ENCODE measurements at regions not wholly inside any gene's neighbourhood (a gene's known extent, or its start where the extent isn't known, plus 50 kb on each side); places are given as distances from the start of the nearest gene placed in this dataset.
"Not testable (repeated sequence)": the region's sequence is repeated elsewhere in the genome, so short reads cannot be mapped to it uniquely, and the experiment has no call there.

DNA sequence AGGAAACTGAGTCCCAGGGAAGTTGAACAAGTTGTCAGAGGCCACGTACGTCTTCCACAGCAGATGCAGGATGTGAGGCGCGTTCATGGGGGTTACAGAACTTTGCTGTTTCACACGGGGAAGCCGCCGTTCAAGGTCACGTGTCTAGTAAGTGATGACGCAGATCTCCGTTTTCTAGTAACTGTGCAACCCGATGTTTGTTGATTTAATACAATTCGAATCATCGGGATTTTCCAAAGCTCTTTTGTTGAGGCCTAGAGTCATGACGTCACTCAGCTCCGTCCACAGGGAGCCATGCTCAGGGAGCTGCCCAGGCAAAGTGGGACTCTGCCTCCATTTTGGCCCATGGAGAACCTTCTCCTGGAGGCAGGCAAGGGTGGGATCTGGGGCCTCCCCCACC, 1121.8 kb downstream of the TBC1D22A start:
- DNase-seq: no peak

DNA sequence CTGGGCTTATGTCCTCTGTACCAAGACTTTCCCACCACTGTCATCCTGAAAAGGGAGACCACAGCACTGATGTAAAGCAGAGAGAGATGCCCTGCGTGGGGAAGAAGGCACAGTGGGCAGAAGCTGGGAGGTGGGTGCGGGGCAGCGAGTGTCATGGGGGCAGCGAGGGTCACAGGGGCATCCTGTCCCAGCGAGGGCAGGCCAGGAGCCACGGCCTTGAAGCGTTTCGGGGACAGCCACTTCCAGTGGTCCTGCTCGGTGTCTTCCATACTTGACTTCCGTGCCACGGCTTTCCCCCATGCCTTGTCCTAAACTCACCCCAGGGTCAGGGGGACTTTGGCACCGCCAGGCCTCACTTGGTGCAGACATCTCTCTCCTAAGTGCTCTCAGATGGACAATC, 1121.3 kb downstream of the TBC1D22A start:
- no peak for DNase-seq

DNA sequence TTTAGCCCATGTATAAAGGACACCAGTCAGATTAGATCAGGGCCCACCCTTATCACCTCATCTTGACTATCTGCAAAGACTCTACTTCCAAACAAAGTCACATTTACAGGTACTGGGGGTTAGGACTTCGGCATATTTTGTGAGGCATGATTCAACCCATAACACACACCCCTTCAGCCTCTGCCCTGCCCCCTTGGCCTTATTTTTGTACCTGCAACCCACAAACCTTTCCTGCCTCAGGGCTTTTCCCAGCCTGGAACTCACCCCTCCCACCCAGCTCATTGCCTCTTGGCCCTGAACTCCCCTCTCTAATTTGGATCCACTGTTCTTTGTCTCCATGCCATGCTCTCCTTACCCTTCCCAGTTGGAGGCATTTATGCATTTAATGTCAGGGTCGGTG, 1116.9 kb downstream of the TBC1D22A start:
- no peak for DNase-seq

DNA sequence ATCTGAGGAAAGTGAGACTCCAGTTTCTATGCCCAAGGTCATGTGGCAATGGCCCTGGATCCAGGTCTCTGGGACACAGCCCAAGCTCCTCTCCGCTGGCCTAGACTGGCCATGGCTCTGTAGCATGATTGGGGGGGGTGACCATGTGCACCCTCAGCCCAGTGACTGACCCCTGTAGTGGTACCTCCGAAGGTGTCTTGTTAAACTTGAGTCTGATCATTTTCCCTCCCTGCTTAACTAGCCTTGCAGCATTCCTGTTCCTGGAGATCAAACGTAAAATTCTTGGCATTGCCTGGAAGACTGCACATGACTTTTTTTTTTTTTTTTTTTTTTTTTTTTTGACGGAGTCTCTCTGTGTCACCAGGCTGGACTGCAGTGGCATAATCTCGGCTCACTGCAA, 1116.0 kb downstream of the TBC1D22A start:
- no peak for DNase-seq

DNA sequence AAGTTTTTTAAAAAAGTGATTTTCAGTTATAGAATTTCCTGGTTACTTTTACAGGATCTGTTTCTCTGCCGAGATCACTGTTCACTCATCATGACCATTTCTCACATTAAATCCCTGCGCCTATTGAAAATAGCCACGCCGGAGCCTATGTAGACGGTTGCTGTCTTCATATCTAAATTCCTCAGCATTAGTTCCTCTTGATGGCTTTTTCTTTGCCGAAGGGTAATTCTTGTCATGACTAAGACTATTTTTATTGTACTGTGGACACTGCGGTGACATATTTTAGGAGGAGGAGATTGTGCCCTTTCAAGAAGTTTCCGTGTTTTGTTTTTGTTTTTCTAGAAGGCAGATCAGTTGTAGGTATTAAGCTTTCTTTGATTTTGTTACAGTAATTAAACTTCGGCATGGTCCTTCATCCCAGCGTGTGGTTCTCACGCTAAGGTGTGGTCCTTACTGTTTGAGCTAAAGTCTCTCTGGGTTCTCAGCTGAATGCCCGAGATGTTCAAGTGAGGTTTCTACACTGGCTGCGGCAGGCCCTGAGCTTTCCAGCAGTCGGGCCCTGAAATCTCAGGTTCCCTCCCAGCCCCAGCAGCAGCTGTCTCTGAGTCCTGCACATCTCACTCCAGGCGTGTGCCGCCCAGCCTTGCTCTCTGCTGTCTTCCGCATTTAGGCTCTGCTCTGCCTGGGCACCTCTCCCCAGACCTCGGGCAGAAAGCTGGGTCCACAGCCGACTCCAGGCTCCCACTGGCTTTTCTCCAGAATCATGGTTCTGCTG, 1110.5 kb downstream of the TBC1D22A start:
- no peak for DNase-seq

DNA sequence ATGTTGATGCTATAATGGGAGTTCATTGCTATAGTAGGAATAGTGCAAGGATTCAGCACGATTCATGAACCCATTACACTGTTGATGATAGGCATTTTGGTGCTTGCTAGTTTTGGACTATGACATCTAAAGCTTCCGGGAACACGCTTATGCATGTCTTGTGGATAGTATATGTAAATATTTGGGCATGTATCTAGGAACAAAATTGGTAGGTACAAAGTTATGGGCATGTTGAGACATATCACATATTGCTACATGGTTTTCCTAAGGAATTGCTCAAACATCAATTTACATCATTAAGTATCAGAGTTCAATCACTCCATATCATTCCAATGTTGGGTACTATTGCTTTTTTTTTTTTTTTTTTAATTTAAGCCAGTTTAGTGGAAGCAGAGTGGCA, 1103.2 kb downstream of the TBC1D22A start:
- no peak for DNase-seq

DNA sequence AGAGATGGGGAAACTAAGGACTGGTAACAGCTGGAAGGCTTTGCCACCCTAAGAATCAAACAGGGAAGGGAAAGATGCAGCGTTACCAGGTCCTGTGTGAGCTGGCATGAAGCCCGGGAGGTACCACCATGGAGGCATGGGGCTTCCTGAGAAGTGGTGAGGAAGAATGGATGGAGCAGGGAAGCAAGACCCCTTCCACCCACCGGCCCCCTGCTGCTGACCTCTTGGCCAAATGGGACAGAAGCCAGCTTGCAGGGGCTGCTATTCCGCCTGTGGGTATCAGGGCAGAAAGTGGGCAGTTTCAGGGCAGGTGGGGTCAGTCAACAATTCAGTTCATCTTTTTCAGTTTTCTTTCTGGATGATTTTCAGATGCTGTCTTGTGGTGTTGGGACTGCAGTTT, 1099.9 kb downstream of the TBC1D22A start:
- no peak for DNase-seq

DNA sequence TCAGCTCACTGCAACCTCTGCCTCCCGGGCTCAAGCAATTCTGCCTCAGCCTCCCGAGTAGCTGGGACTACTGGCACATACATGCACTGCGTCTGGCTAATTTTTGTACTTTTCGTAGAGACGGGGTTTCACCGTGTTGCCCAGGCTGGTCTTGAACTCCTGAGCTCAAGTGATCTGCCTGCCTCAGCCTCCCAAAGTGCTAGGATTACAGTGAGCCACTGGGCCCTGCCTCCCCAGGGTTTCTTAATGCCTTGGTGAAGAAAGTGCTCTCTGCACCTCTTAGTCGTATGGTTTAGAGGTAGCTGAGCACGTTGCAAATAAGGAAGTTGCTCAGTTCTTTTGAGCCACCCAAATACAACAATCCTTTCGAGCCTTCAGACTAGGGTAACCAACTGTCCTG, 1098.5 kb downstream of the TBC1D22A start:
- DNase-seq: not testable (repeated sequence)

DNA sequence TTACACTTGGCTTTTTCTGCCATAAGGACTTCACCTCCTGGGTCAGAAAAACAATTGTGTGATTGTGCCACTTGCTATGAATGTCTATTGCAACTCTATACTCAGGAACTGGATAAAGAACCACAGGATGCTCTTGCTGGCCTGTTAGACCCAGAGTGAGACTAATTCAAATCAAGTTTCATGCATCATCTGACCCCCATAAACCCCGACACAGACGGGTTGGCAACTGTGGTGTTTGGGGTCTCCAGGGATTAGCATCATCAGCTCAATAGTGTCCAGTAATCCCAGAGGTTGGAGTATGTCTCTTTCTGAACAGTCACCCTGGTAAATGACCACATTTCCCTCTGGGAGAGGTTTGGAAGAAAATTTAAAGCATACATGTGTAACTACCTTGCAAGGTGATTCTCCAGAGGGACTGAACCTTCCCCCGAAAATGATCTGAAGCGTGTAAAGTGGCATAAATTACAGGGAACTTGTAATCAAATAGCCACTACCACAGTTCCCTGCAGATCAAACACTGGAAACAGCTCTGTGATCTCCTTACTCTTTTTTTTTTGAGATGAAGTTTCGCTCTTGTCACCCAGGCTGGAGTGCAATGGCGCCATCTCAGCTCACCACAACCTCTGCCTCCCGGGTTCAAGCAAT, 1097.6 kb downstream of the TBC1D22A start:
- DNase-seq: no peak

DNA sequence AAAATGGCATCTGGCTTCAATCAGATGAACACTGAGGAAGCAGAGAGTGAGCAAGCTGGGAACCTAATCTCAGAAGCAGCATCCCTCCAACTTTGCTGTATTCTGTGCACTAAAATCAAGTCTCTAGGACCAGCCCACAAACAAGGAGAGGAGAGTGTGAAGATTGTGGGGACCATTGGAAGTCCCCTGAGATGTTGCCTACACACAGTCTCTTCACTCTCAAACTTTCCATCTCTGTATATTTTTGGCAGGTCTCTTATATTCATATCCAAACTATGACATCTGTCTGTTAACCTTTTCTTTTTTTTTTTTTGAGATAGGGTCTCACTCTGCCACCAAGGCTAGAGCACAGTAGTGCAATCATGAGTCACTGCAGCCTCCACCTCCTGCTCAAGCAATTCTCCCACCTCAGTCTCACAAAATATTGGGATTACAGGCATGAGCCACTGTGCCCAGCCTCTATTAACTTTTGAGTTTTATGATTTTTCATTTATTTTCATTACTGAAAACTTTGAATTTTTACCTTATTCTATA, 1096.4 kb downstream of the TBC1D22A start:
- no peak for DNase-seq

DNA sequence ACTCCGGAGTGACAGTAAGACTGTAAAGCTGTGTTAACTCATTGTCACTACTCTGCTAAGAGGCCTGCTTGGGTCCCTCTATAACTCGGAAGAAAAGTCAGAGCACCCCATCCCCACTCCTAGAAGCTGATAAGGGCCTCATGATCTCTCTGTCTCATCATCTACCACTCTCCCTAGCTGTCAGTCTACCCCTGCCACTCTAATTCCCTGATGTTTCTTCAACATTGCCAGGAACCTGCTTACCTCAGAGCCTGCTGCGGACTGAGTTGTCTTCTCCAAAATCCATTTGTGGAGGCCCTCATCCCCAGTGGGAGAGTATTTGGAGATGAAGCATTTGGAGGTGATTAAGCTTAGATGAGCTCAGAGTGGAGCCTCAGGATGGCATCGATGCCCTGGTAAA, 1092.2 kb downstream of the TBC1D22A start:
- no peak for DNase-seq

DNA sequence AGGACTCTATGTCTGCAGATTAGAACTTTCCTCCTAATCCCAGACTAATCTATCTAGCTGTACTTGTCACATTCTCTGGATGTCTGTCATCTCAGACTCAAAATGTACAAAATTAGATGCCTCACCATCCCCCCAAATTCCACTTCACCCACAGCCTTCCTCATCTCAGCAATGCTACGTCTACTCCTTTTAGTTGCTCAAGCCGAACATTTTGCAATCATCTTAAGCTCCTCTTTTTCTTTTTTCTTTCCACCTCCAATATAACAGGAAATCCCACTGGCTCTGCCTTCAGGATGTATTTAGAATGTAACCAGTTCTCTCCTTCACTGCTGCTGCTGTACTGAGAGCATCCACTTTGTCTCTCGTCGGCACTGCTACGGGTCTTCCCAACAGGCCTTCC, 1091.8 kb downstream of the TBC1D22A start:
- DNase-seq: no peak

DNA sequence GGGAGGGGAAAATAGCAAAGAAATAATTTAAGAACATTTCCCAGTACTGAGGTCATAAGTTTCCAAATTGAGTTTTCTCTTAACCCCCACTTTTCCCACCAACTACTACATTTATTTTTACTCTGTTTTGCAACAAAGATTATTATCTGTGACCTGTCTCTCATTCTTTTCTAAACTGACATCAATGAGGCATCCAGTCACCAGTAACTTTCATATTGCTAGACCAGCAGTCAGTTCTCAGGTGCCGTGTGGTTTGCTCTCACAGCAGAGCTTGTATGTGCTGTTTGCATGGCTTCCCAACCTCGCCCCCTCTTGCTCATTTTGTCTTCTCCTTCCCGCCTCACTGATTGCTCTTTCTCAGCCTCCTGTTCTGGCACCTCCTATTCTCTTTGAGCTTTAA, 1091.3 kb downstream of the TBC1D22A start:
- DNase-seq: no peak

DNA sequence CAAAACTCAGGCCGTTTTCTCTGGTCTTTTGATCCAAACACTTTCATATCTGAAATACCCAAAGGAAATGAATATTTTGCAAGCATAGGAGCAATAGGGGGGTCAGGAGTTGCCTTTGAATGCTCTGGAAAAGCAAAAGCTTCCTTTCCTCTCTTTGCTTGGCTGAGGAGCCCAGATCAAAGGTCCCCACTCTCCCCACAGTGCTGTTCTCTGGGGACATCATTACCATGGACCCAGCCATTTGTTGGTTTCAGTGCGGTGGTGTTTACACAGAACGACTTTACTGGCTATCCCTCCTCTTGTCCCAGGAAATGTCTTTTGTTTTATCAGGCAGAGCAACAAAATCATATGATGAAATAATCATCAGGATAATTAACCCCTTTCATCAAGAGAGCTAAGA, 1089.1 kb downstream of the TBC1D22A start:
- no peak for DNase-seq

DNA sequence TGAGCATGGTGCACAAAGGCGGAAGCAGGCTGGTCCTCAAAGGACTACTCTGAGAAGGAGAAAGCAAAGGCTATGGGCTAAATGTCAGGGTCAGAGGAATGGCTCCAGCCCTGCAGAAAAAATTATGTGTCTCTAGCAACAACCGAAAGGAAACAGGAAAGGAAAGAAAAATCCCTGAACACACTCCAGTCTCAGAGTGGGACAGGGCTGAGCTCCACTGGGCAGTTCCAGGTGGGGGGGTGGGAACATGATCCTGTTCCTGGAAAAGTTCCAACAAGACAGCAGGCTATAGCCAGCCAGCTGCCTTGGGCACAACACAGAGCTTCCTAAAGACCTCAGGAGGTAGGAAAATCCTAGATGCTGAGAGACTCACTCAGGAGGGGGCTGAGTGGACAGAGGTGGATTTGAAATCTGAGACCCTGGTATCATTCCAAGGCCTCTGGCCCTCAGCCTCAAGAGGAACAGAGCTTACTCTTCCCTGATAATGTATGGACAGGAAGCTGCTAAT, 1088.2 kb downstream of the TBC1D22A start:
- no peak for DNase-seq

DNA sequence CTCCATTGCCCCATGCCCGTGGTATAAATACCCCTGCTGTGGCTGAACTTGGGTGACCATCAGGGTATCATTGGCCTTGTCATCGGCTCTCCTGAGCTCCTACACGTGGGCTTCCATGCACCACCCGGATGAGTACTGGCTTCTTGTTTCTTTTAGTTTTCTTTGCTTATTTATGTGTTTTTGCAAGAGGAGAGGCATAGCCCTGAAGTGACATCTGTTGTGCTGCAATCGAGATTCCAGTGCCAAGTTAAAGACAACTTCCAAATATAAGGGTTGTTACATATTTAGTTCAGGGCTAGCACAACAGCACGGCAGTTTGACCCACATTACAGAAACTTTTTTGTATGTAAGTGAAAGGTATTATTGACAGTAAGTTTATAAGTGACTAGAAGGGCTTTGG, 1087.1 kb downstream of the TBC1D22A start:
- DNase-seq: no peak

DNA sequence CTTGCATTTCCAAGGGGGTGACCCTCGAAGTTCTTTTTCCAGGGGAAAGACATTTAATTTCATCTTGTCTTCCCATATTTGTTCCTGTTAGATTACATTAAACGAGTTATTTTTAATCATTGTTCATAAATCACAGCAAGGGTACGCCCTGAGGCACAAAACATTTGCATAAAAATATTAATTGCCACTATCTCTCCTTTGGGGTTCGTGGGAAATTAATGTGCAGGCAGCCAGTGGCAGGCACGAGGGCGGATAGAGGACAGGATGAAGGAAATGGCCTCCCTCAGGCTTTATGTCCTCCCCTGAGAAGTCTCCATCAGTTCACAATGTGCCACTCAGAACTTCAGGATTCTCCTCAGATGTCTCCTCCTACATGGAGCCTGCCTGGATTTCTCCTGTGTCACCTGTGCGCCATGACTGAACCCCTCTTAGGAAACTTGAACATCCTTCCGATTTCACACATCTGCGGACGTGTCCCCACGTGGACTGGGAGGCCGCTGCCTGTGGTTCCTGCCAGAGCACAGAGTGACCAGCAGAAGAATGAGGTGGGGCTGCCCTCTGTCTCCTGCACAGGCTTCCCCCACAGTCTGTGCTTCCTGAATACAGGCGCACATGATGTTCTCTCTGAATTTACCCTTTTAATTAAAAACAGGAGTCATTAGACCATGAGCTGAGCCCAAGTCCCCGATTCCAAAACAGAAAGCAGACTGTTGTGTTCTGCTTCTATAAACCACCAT, 1085.9 kb downstream of the TBC1D22A start:
- DNase-seq: no peak

DNA sequence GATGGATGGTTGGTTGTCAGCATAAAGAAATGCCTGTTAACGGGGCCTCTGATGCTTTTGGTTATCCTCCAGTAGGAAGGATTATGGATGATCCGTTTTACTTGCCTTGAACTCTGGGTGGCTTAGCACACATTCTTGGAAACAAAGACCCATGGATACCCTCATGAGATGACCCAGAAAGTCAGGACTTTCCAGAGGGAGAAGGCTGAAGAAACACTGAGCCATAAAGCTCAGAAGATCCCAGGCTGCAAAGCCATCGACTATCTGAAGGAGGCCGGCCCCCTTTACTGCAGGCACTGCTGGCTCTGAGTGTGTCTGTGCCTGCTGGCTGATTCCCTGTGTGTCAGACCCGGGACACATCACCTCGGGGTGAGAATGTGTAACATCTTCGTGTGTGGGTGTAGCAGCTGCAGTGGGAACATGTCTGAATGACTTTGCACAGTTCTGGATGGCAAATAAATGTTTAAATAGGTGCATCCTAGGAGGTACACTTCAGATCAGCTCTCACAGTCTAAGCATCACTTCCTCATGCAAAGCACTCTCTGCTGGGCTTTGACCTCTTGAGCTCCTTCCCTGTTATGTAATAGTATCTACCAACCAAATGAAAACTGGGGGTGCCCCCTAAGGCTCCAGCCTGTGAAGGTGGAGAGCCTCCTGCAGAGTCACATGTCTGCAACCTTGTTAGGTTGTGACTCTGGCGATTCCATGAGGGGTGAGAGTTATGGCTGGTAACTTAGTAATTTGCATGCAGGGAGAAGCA, 1084.9 kb downstream of the TBC1D22A start:
- DNase-seq: no peak

DNA sequence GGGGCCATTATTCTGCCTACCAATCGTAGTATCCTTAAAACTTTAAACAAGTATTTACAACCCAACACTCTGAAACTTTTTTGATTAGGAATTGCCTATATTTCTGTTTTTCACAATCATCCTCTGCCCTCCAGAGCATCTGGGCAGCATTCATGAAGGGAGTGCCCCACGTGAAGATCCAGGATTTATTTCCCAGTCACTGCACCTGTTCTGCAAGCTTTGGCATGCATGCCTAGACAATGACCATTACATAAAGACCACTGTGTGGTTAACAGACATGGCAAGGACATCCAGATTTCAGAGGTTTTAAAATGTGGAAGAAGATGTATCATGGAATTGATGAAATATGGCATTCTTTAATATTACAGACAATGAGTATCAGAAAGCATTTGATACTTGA, 1083.8 kb downstream of the TBC1D22A start:
- no peak for DNase-seq

DNA sequence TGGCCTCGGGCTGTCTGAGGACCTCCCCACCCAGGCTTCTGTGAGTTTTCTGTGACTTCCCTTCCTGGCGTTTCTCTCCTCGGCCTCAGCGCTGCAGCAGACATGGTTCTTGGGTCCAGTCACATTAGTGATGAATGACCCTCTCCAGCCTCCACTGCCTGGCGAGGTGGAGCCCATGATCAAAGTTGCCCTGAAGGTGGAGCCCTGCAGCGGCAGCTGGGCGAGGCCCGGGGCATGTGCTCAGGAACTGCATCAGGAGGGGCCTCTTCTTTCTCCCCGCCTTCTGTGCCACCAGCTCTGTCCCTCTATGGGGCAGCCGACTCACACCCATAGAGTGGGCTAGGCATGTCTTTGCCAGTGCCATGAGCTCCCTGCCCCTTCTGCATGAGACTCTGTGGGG, 1079.7 kb downstream of the TBC1D22A start:
- no peak for DNase-seq

DNA sequence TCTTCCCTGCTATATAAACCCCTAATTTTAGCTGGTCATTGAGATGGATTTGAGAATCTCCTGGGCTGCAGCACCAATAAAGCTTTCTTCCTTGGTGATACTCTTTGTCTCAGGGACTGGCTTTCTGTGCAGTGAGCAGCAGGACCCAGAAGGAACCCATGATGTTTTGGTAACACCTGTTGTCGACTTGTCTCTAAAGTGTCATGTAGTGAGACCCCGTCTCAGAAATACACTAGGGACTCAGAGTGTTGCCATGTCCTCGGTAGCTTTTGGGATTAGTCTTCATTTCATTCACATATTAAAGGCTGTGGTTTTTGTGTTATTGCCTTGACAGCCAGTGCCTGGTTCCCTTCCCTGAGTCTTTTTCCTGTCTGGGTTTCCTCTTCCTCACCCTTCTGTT, 1078.7 kb downstream of the TBC1D22A start:
- DNase-seq: no peak

DNA sequence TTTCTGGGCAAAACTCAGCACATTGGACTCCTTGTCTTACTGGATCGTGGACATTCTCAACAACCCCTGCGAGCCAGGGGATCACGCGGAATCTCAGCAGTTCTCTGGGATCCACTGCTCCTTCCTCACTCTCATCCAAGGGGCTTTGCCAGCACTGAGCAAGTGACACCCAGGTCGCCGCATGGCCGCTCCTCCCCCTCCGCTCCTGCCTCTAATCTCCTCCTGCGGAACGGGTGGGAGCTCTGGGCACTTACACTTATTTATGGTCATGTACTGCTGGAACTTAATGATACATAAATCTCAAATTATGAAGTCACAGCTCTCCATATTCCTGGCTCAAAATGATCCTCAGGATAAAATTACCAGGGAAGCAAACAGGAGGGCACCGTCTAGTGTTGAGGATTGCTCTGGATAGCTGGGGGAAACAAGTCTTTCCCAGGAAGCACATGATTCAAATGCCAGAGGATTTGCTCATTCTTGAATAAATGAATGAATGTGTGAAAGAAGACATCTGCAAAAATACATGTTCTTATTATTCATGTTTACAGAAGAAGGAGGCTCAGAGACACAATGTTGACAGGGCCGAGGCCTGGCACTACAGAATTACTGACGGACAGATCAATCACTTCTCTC, 1077.3 kb downstream of the TBC1D22A start:
- no peak for DNase-seq

Measured in NCI-H1048 (cell line).